ENCODE measurements at regions not wholly inside any gene's neighbourhood (a gene's known extent, or its start where the extent isn't known, plus 50 kb on each side); places are given as distances from the start of the nearest gene placed in this dataset.

- TF ChIP-seq CTCF (IDR thresholded peaks at IDR 0.05): no peak
- TF ChIP-seq POLR2A (IDR thresholded peaks at IDR 0.05): no peak
- TF ChIP-seq EP300 (IDR thresholded peaks at IDR 0.05): no peak
These were observed 175.0 kb upstream of the FBXO11 start for GRCh38 chr2:48081317-48081628.

All from ovary (tissue), 3 donors.